ENCODE measurements at regions not wholly inside any gene's neighbourhood (a gene's known extent, or its start where the extent isn't known, plus 50 kb on each side); places are given as distances from the start of the nearest gene placed in this dataset.

GRCh38 chr4:37000281-37000680 is 244.3 kb upstream of the NWD2 start (continued):
- TF ChIP-seq ZMIZ1 (IDR thresholded peaks at IDR 0.05; ENCODE audit: low read depth in 2 of 2, low read length in 2 of 2) (peak in 1 of 2 experiments; percentile 17; a peak in 1 of 4 replicates), NR1H2 (CRISPR knock-in tag; IDR thresholded peaks at IDR 0.05) (no peak), ZNF133 (CRISPR knock-in tag; IDR thresholded peaks at IDR 0.05) (no peak), ZFP36 (IDR thresholded peaks at IDR 0.05; ENCODE audit: low read depth, low read length, partially characterized antibody) (no peak), NCOA4 (IDR thresholded peaks at IDR 0.05; ENCODE audit: partially characterized antibody) (no peak), PHTF2 (CRISPR knock-in tag; IDR thresholded peaks at IDR 0.05) (no peak), ARID1B (IDR thresholded peaks at IDR 0.05) (peak; percentile 95), GABPB2 (CRISPR knock-in tag; conservative IDR thresholded peaks at IDR 0.05) (no peak), MCM5 (IDR thresholded peaks at IDR 0.05; ENCODE audit: low read depth) (no peak), NONO (IDR thresholded peaks at IDR 0.05; ENCODE audit: low read depth in 2 of 2, low read length in 1 of 2) (no peak), TGIF2 (CRISPR knock-in tag; IDR thresholded peaks at IDR 0.05) (no peak), KLF6 (CRISPR knock-in tag; IDR thresholded peaks at IDR 0.05; ENCODE audit: borderline replicate concordance) (no peak), ARID3A (IDR thresholded peaks at IDR 0.05; ENCODE audit: borderline replicate concordance, low read depth, low read length) (no peak), ZNF589 (CRISPR knock-in tag; IDR thresholded peaks at IDR 0.05; ENCODE audit: low read depth) (no peak), KHSRP (IDR thresholded peaks at IDR 0.05) (0 out of 2 replicates have a peak, but pooled peaks have one; percentile 37), FOXA1 (IDR thresholded peaks at IDR 0.05; ENCODE audit: borderline replicate concordance) (no peak), JUNB (CRISPR knock-in tag; conservative IDR thresholded peaks at IDR 0.05) (no peak), NFIC (IDR thresholded peaks at IDR 0.05) (peak; percentile 54), ZNF584 (CRISPR knock-in tag; IDR thresholded peaks at IDR 0.05; ENCODE audit: low read depth) (no peak), DMBX1 (CRISPR knock-in tag; IDR thresholded peaks at IDR 0.05; ENCODE audit: borderline replicate concordance) (no peak; the same call in 1 of the 2 replicates), E4F1 (CRISPR knock-in tag; IDR thresholded peaks at IDR 0.05; ENCODE audit: borderline replicate concordance) (no peak), CREM (IDR thresholded peaks at IDR 0.05; ENCODE audit: low read depth) (no peak), TAL1 (IDR thresholded peaks at IDR 0.05) (peak; percentile 88), MTA1 (IDR thresholded peaks at IDR 0.05; ENCODE audit: borderline replicate concordance) (peak; percentile 87), BRD4 (IDR thresholded peaks at IDR 0.05) (no peak)
